ENCODE measurements at regions not wholly inside any gene's neighbourhood (a gene's known extent, or its start where the extent isn't known, plus 50 kb on each side); places are given as distances from the start of the nearest gene placed in this dataset.

- TF ChIP-seq REST (IDR thresholded peaks at IDR 0.05; ENCODE audit: insufficient read depth in 1 of 2, low read depth in 2 of 2, low read length in 2 of 2): no peak
- TF ChIP-seq SIN3A (IDR thresholded peaks at IDR 0.05; ENCODE audit: borderline replicate concordance, insufficient read depth, low read length): no peak
- TF ChIP-seq TAF1 (IDR thresholded peaks at IDR 0.05; ENCODE audit: borderline replicate concordance, insufficient read depth, low read length): no peak
- no peak for TF ChIP-seq POLR2AphosphoS5 (IDR thresholded peaks at IDR 0.05; ENCODE audit: low read depth, low read length)
- no peak for TF ChIP-seq FOXP2 (optimal IDR thresholded peaks at IDR 0.05; ENCODE audit: borderline replicate concordance, extremely low read depth, extremely low read length, insufficient read depth)
These were observed 263.7 kb downstream of the SLITRK6 start for GRCh38 chr13:85535316-85536084.

GRCh38 chr13:85533911-85534310, 265.3 kb downstream of the SLITRK6 start:
- no peak for TF ChIP-seq SIN3A (IDR thresholded peaks at IDR 0.05; ENCODE audit: borderline replicate concordance, insufficient read depth, low read length)
- no peak for TF ChIP-seq REST (IDR thresholded peaks at IDR 0.05; ENCODE audit: insufficient read depth in 1 of 2, low read depth in 2 of 2, low read length in 2 of 2)
- TF ChIP-seq FOXP2 (optimal IDR thresholded peaks at IDR 0.05; ENCODE audit: borderline replicate concordance, extremely low read depth, extremely low read length, insufficient read depth): no peak
- TF ChIP-seq TAF1 (IDR thresholded peaks at IDR 0.05; ENCODE audit: borderline replicate concordance, insufficient read depth, low read length): no peak

- TF ChIP-seq TAF1 (IDR thresholded peaks at IDR 0.05; ENCODE audit: borderline replicate concordance, insufficient read depth, low read length) (no peak), SIN3A (IDR thresholded peaks at IDR 0.05; ENCODE audit: borderline replicate concordance, insufficient read depth, low read length) (no peak), REST (IDR thresholded peaks at IDR 0.05; ENCODE audit: insufficient read depth in 1 of 2, low read depth in 2 of 2, low read length in 2 of 2) (no peak)
These were observed 270.0 kb downstream of the SLITRK6 start for GRCh38 chr13:85529218-85529594.

GRCh38 chr13:85528491-85529217, 270.6 kb downstream of the SLITRK6 start:
- TF ChIP-seq FOXP2 (optimal IDR thresholded peaks at IDR 0.05; ENCODE audit: borderline replicate concordance, extremely low read depth, extremely low read length, insufficient read depth): no peak
- TF ChIP-seq TAF1 (IDR thresholded peaks at IDR 0.05; ENCODE audit: borderline replicate concordance, insufficient read depth, low read length): no peak
- no peak for TF ChIP-seq POLR2AphosphoS5 (IDR thresholded peaks at IDR 0.05; ENCODE audit: low read depth, low read length)
- TF ChIP-seq REST (IDR thresholded peaks at IDR 0.05; ENCODE audit: insufficient read depth in 1 of 2, low read depth in 2 of 2, low read length in 2 of 2): no peak
- no peak for TF ChIP-seq SIN3A (IDR thresholded peaks at IDR 0.05; ENCODE audit: borderline replicate concordance, insufficient read depth, low read length)
